A673 (cell line): ENCODE measurements at regions not wholly inside any gene's neighbourhood (a gene's known extent, or its start where the extent isn't known, plus 50 kb on each side); places are given as distances from the start of the nearest gene placed in this dataset.

ENCODE experiments used
- BruUV-seq: library from RNA; stranded (reverse); fragments of 400-500 nt; replicated peaks from 2 replicates; lab custom pipeline; 2021; lab: Mats Ljungman, UMichigan
- CTCF ChIA-PET: fragments of 300-600 bp; sonication (Branson Sonifier 250); formaldehyde crosslinking; loops from one replicate; lab custom pipeline; 2022; ENCODE audit warnings: antibody characterized with exemption; lab: Charles Lee
- POLR2A ChIA-PET: fragments of 300-600 bp; sonication (Branson Sonifier 250); formaldehyde crosslinking; loops from one replicate; lab custom pipeline; 2022; ENCODE audit warnings: antibody characterized with exemption; ENCODE audit not compliant: low non-redundant PET; lab: Charles Lee
- DNase-seq: peaks from one replicate; pipeline ENCODE4 v3.0.0-alpha.2; 2015; ENCODE audit warnings: low spot score
- H3K27ac ChIP-seq: fragments of 200-600 bp; sonication (generic); 2 replicates; pipeline ENCODE4 v1.5.1; 2016; ENCODE audit warnings: mixed run types, low read depth, mild to moderate bottlenecking, mixed read lengths, antibody characterized with exemption, low read length; ENCODE audit not compliant: poor library complexity, severe bottlenecking
- H3K27me3 ChIP-seq: fragments of 200-600 bp; sonication (generic); replicated peaks from 2 replicates; pipeline ENCODE4 v1.6.1; 2017; ENCODE audit warnings: mixed run types, low read depth, mild to moderate bottlenecking, mixed read lengths, antibody characterized with exemption, low read length; ENCODE audit not compliant: insufficient read depth, poor library complexity
- H3K36me3 ChIP-seq: fragments of 200-600 bp; sonication (generic); 2 replicates; pipeline ENCODE4 v1.6.1; 2016; ENCODE audit warnings: mixed run types, mild to moderate bottlenecking, mixed read lengths, antibody characterized with exemption, low read length; ENCODE audit not compliant: insufficient read depth, poor library complexity, severe bottlenecking
- H3K4me1 ChIP-seq: fragments of 200-600 bp; sonication (generic); 2 replicates; pipeline ENCODE4 v1.6.1; 2017; ENCODE audit warnings: mixed run types, mild to moderate bottlenecking, mixed read lengths, antibody characterized with exemption, low read length; ENCODE audit not compliant: insufficient read depth, poor library complexity, severe bottlenecking
- H3K4me3 ChIP-seq: fragments of 200-600 bp; sonication (generic); 2 replicates; pipeline ENCODE4 v1.5.1; 2016; ENCODE audit warnings: low read depth, mixed run types, mild to moderate bottlenecking, mixed read lengths, low read length; ENCODE audit not compliant: poor library complexity, severe bottlenecking
- H3K9me3 ChIP-seq: fragments of 200-600 bp; sonication (generic); 2 replicates; pipeline ENCODE4 v1.6.1; 2016; ENCODE audit warnings: mixed run types, low read depth, mild to moderate bottlenecking, mixed read lengths, antibody characterized with exemption, low read length; ENCODE audit not compliant: poor library complexity, severe bottlenecking
- CTCF ChIP-seq: fragments of 300-800, 200-600 bp; sonication (generic); conservative IDR thresholded peaks from 2 replicates; pipeline ENCODE4 v1.5.1; 2017; ENCODE audit warnings: low read depth, mild to moderate bottlenecking, antibody characterized with exemption, low read length, moderate library complexity, mixed read lengths
- EZH2 ChIP-seq: fragments of 200-600 bp; sonication (generic); IDR thresholded peaks from 2 replicates; pipeline ENCODE4 v1.6.1; 2017; ENCODE audit warnings: borderline replicate concordance, low read depth, mild to moderate bottlenecking, mixed read lengths, antibody characterized with exemption, low read length; ENCODE audit not compliant: poor library complexity, severe bottlenecking
- intact Hi-C: fragments of 100-400 bp; cut with micrococcal nuclease; formaldehyde crosslinking; loops from one replicate; pipeline ENCODE4 v1.10.0; 2022; ENCODE audit not compliant: unreplicated experiment

GRCh38 chr7:4319280-4319679, 362.8 kb upstream of the FOXK1 start:
- ChIA-PET CTCF (no interaction called here), POLR2A (no interaction called here)
- no TSS peak for BruUV-seq
- Histone ChIP-seq H3K27me3 (peaks cover 19% of the 10 kb centered on the region), H3K4me3 (no peak overlapping the region), H3K27ac (no peak overlapping the region), H3K9me3 (peaks cover 4% of the 10 kb centered on the region), H3K4me1 (no peaks in the 10 kb centered on the region), H3K36me3 (no peaks in the 10 kb centered on the region)
- TF ChIP-seq CTCF (no peak), EZH2 (no peak)
- no peak for DNase-seq
- intact Hi-C loops = no loop called here

- no peaks in the 10 kb centered on the region for H3K36me3 ChIP-seq
- peaks cover 2% of the 10 kb centered on the region for H3K9me3 ChIP-seq
- no peak for DNase-seq
- H3K27ac ChIP-seq = no peak overlapping the region
- H3K4me1 ChIP-seq = no peaks in the 10 kb centered on the region
- no TSS peak for BruUV-seq
- TF ChIP-seq CTCF = no peak
- TF ChIP-seq EZH2 = no peak
- ChIA-PET POLR2A (no interaction called here), CTCF (no interaction called here)
- intact Hi-C loops = no loop called here
- H3K4me3 ChIP-seq = no peak overlapping the region
- H3K27me3 ChIP-seq = peaks cover 5% of the 10 kb centered on the region
Observed at GRCh38 chr7:4325732-4326131, 356.4 kb upstream of the FOXK1 start.

- POLR2A ChIA-PET = no interaction called here
- H3K4me3 ChIP-seq = no peak overlapping the region
- H3K27me3 ChIP-seq = peaks cover 5% of the 10 kb centered on the region
- CTCF ChIA-PET = no interaction called here
- H3K27ac ChIP-seq = no peak overlapping the region
- TF ChIP-seq CTCF = no peak
- no peak for TF ChIP-seq EZH2
- BruUV-seq = no TSS peak
- no peaks in the 10 kb centered on the region for H3K36me3 ChIP-seq
- no peak for DNase-seq
- intact Hi-C loops = no loop called here
- no peaks in the 10 kb centered on the region for H3K4me1 ChIP-seq
- no peaks in the 10 kb centered on the region for H3K9me3 ChIP-seq
Observed at GRCh38 chr7:4331711-4332110, 350.4 kb upstream of the FOXK1 start.
